Loucy (cell line): ENCODE measurements at regions not wholly inside any gene's neighbourhood (a gene's known extent, or its start where the extent isn't known, plus 50 kb on each side); places are given as distances from the start of the nearest gene placed in this dataset.
"Not testable (repeated sequence)": the region's sequence is repeated elsewhere in the genome, so short reads cannot be mapped to it uniquely, and the experiment has no call there.

ENCODE experiments used
- H2AFZ ChIP-seq: fragments of 200-600 bp; sonication (generic); 2 replicates; pipeline ENCODE4 v1.6.0; 2016; ENCODE audit warnings: antibody characterized with exemption, mild to moderate bottlenecking, low read length, moderate library complexity
- H3F3A ChIP-seq: fragments of 200-600 bp; 2 replicates; pipeline ENCODE4 v1.6.0; 2016; ENCODE audit warnings: antibody characterized with exemption, low read depth, mild to moderate bottlenecking
- H3K27me3 ChIP-seq: fragments of 200-600 bp; sonication (generic); 2 replicates; pipeline ENCODE4 v1.6.1; 2014; ENCODE audit warnings: low read length, mild to moderate bottlenecking; ENCODE audit not compliant: insufficient read depth, poor library complexity, severe bottlenecking
- H3K36me3 ChIP-seq: fragments of 200-600 bp; sonication (generic); 2 replicates; pipeline ENCODE4 v1.6.1; 2016; ENCODE audit warnings: low read length; ENCODE audit not compliant: insufficient read depth
- H3K4me1 ChIP-seq: fragments of 200-600 bp; sonication (generic); 2 replicates; pipeline ENCODE4 v1.5.1; 2014; ENCODE audit warnings: low read length, mild to moderate bottlenecking; ENCODE audit not compliant: insufficient read depth, poor library complexity, severe bottlenecking
- H3K4me2 ChIP-seq: fragments of 200-600 bp; sonication (generic); 2 replicates; pipeline ENCODE4 v1.6.0; 2014; ENCODE audit warnings: antibody characterized with exemption, low read length, low read depth, mild to moderate bottlenecking; ENCODE audit not compliant: poor library complexity, severe bottlenecking
- H3K4me3 ChIP-seq: fragments of 200-600 bp; sonication (generic); 2 replicates; pipeline ENCODE4 v1.5.1; 2014; ENCODE audit warnings: low read length, mild to moderate bottlenecking, mixed read lengths; ENCODE audit not compliant: poor library complexity, severe bottlenecking
- H3K79me2 ChIP-seq: fragments of 200-600 bp; sonication (generic); 2 replicates; pipeline ENCODE4 v1.6.1; 2014; ENCODE audit warnings: low read length; ENCODE audit not compliant: insufficient read depth
- H3K9ac ChIP-seq: fragments of 200-600 bp; sonication (generic); 2 replicates; pipeline ENCODE4 v1.6.0; 2014; ENCODE audit warnings: mild to moderate bottlenecking, low read depth, low read length, moderate library complexity; ENCODE audit not compliant: poor library complexity, severe bottlenecking
- H3K9me2 ChIP-seq: fragments of 200-600 bp; sonication (generic); replicated peaks from 2 replicates; pipeline ENCODE4 v1.6.1; 2016; ENCODE audit warnings: low read depth, low read length, mixed read lengths
- H3K9me3 ChIP-seq: fragments of 200-600 bp; sonication (generic); 2 replicates; pipeline ENCODE4 v1.6.1; 2014; ENCODE audit warnings: mild to moderate bottlenecking, antibody characterized with exemption, low read length, low read depth; ENCODE audit not compliant: insufficient read depth
- H4K20me1 ChIP-seq: fragments of 200-600 bp; sonication (generic); 2 replicates; pipeline ENCODE4 v1.6.0; 2014; ENCODE audit warnings: antibody characterized with exemption, low read length, mild to moderate bottlenecking; ENCODE audit not compliant: insufficient read depth, poor library complexity, severe bottlenecking
- CTCF ChIP-seq: fragments of 200-600 bp; sonication (generic); conservative IDR thresholded peaks from 2 replicates; pipeline ENCODE4 v1.5.1; 2014; ENCODE audit warnings: mild to moderate bottlenecking, antibody characterized with exemption, low read length
- EZH2phosphoT487 ChIP-seq: fragments of 200-600 bp; IDR thresholded peaks from 2 replicates; pipeline ENCODE4 v1.6.1; 2018; ENCODE audit warnings: antibody characterized with exemption, mild to moderate bottlenecking, moderate library complexity, borderline replicate concordance

DNA sequence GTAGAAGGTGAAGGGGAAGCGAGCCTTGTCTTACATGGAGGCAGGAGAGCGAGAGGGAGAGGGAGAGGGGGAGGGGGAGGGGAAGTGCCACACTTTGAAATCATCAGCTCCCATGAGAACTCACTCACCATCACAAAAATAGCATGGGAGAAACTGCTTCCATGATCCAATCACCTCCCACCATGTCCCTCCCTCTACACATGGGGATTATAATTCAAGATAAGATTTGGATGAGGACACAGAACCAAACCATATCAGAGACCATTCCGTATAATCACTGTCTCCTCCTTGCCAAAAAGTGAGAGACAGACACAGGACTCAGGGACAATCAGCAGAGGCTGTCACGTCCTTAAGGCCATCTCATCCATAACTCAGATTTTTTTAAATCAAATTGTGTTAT lies 187.7 kb upstream of the TAS2R1 start:
- no peak for TF ChIP-seq EZH2phosphoT487
- no peak for TF ChIP-seq CTCF
- Histone ChIP-seq H3K36me3 (no peaks in the 10 kb centered on the region), H2AFZ (no peak overlapping the region), H3K27me3 (no peaks in the 10 kb centered on the region), H3F3A (no peaks in the 10 kb centered on the region), H3K9me2 (no peaks in the 10 kb centered on the region), H3K9ac (no peak overlapping the region), H4K20me1 (no peaks in the 10 kb centered on the region), H3K4me1 (no peaks in the 10 kb centered on the region), H3K4me2 (no peak overlapping the region), H3K9me3 (no peaks in the 10 kb centered on the region), H3K79me2 (no peaks in the 10 kb centered on the region), H3K4me3 (no peak overlapping the region)

GRCh38 chr5:9815051-9815450 lies 184.9 kb upstream of the TAS2R1 start:
- Histone ChIP-seq H4K20me1 (no peaks in the 10 kb centered on the region), H3F3A (no peaks in the 10 kb centered on the region), H3K27me3 (no peaks in the 10 kb centered on the region), H3K4me2 (no peak overlapping the region), H3K36me3 (no peaks in the 10 kb centered on the region), H3K79me2 (no peaks in the 10 kb centered on the region), H3K4me3 (no peak overlapping the region), H3K9me2 (no peaks in the 10 kb centered on the region), H3K9ac (no peak overlapping the region), H2AFZ (no peak overlapping the region), H3K9me3 (no peaks in the 10 kb centered on the region), H3K4me1 (no peaks in the 10 kb centered on the region)
- TF ChIP-seq EZH2phosphoT487, result no peak
- TF ChIP-seq CTCF, result no peak

GRCh38 chr5:9813305-9813704 lies 183.2 kb upstream of the TAS2R1 start:
- H3K9me2 ChIP-seq, result no peaks in the 10 kb centered on the region

DNA sequence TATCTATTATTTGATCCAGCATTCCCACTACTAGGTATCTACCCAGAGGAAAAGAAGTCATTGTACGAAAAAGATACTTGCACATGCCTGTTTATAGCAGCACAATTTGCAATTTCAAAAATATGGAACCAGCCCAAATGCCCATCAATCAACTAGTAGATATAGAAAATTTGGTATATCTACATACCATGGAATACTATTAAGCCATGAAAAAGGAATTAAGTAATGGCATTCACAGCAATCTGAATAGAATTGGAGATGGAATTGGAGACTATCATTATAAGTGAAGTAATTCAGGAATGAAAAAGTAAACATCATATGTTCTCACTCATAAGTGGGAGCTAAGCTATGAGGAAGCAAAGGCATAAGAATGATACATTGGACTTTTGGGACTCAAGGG lies 177.2 kb upstream of the TAS2R1 start:
- not testable (repeated sequence) for H3K79me2 ChIP-seq, H3K9me3 ChIP-seq, H3K4me2 ChIP-seq, H3K27me3 ChIP-seq, H3F3A ChIP-seq, H3K4me1 ChIP-seq, H2AFZ ChIP-seq, H3K4me3 ChIP-seq, H3K9me2 ChIP-seq, H3K36me3 ChIP-seq, H4K20me1 ChIP-seq, H3K9ac ChIP-seq

More at GRCh38 chr5:9813305-9813704, 183.2 kb upstream of the TAS2R1 start:
- no peaks in the 10 kb centered on the region for H3K4me1 ChIP-seq
- H3K4me3 ChIP-seq, result no peak overlapping the region
- H3K4me2 ChIP-seq, result no peak overlapping the region
- H3K79me2 ChIP-seq, result no peaks in the 10 kb centered on the region
- no peaks in the 10 kb centered on the region for H3K9me3 ChIP-seq
- H4K20me1 ChIP-seq, result no peaks in the 10 kb centered on the region
- no peaks in the 10 kb centered on the region for H3F3A ChIP-seq
- H3K27me3 ChIP-seq, result no peaks in the 10 kb centered on the region
- no peaks in the 10 kb centered on the region for H3K36me3 ChIP-seq
- no peak overlapping the region for H3K9ac ChIP-seq
- no peak for TF ChIP-seq EZH2phosphoT487
- no peak for TF ChIP-seq CTCF
- H2AFZ ChIP-seq, result no peak overlapping the region
